ENCODE measurements at regions not wholly inside any gene's neighbourhood (a gene's known extent, or its start where the extent isn't known, plus 50 kb on each side); places are given as distances from the start of the nearest gene placed in this dataset.

DNA sequence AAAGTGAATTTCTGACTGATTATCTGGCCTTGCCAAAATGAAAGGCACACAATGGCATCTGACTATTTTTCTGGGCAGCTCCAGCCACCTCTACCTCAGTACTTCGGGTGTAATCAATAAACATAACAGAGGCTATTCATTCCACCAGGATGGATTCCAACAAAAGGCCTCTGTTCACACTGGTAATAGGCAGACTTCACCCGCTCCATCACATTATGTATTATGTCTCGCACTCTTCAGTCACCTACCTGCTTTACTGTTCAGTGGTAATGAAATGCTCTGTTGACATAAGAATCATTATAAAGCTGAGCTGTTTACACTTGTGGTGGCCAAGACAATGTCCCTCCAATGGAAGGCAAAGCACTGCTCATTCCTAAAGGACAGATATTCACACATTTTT, 1333.7 kb upstream of the WWC1 start:
- DNase-seq (ENCODE audit: low read depth) (no peak), FAIRE-seq (no peak)
- TF ChIP-seq, protein P1, sequence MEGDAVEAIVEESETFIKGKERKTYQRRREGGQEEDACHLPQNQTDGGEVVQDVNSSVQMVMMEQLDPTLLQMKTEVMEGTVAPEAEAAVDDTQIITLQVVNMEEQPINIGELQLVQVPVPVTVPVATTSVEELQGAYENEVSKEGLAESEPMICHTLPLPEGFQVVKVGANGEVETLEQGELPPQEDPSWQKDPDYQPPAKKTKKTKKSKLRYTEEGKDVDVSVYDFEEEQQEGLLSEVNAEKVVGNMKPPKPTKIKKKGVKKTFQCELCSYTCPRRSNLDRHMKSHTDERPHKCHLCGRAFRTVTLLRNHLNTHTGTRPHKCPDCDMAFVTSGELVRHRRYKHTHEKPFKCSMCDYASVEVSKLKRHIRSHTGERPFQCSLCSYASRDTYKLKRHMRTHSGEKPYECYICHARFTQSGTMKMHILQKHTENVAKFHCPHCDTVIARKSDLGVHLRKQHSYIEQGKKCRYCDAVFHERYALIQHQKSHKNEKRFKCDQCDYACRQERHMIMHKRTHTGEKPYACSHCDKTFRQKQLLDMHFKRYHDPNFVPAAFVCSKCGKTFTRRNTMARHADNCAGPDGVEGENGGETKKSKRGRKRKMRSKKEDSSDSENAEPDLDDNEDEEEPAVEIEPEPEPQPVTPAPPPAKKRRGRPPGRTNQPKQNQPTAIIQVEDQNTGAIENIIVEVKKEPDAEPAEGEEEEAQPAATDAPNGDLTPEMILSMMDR (IDR thresholded peaks at IDR 0.05; ENCODE audit: insufficient read depth, low read length, severe bottlenecking), result no peak

DNA sequence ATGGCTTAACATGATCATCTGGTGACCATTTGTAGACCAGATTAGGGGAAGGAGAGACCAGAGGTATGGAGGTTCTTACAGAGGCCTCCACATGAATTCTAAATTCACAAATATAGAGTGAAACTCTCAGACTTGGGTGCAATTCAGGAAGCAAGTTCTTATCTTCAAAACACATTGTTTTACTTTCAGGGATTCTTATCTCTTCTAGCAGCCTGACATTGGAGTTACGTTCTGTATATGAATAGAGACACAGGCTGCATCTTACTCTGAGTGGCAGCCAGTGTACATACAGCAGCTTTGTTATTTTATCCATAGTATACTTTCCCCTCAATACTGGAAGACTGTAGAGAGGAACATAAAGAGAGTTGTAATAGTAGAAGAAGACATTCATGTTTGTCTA, 1331.7 kb upstream of the WWC1 start:
- Histone ChIP-seq H3K4me3 (ENCODE audit: low read depth, low read length) (no peak overlapping the region), H3K27me3 (ENCODE audit: control insufficient read depth, insufficient read depth, low read length) (no peaks in the 10 kb centered on the region), H3K36me3 (ENCODE audit: control insufficient read depth, insufficient read depth, low read length) (no peaks in the 10 kb centered on the region)
- FAIRE-seq, result no peak
- TF ChIP-seq, protein P1 (IDR thresholded peaks at IDR 0.05; ENCODE audit: insufficient read depth, low read length, severe bottlenecking), result no peak
- DNase-seq (ENCODE audit: low read depth), result no peak

More for the DNA sequence above, 1333.7 kb upstream of the WWC1 start:
- no peaks in the 10 kb centered on the region for H3K36me3 ChIP-seq (ENCODE audit: control insufficient read depth, insufficient read depth, low read length)
- no peak overlapping the region for H3K4me3 ChIP-seq (ENCODE audit: low read depth, low read length)
- no peaks in the 10 kb centered on the region for H3K27me3 ChIP-seq (ENCODE audit: control insufficient read depth, insufficient read depth, low read length)

DNA sequence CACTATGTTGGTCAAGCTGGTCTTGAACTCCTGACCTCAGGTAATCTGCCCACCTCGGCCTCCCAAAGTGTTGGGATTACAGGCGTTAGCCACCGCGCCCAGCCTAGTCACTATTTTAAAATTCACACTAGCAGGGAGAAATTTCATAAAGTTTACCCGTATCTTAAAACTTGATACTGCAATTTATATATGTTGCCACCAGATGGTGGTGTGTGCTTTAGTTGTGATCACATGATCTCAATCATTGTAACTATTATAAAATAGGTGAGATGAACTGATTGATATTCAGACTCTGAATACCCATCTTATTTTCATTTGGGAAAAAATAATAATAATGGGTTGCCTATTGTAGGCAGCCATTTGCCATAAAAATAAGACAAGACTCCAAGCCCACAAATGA, 1330.4 kb upstream of the WWC1 start:
- FAIRE-seq (no peak), DNase-seq (ENCODE audit: low read depth) (no peak)
- no peaks in the 10 kb centered on the region for H3K36me3 ChIP-seq (ENCODE audit: control insufficient read depth, insufficient read depth, low read length)
- no peaks in the 10 kb centered on the region for H3K27me3 ChIP-seq (ENCODE audit: control insufficient read depth, insufficient read depth, low read length)
- TF ChIP-seq, protein P1 (IDR thresholded peaks at IDR 0.05; ENCODE audit: insufficient read depth, low read length, severe bottlenecking), result no peak
- no peak overlapping the region for H3K4me3 ChIP-seq (ENCODE audit: low read depth, low read length)

DNA sequence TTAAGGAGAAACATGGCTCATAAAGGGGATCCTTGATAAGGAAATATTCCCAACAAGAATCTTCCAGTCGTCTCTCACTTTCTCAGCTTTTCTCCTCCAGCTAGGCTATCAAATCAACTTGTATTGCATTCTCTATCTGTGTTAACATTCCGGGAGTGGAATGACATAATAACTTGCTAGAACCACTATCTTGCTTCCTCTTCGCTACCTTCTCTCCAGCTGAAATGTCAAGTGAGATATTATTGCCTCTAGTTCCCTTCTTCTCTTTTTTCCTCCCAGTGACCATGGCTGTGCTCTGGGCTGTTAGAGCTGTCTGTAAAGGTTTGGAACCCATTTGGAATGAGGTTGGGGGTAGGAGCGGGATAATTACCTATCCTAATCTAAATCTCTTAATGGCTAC, 1329.5 kb upstream of the WWC1 start:
- no peaks in the 10 kb centered on the region for H3K27me3 ChIP-seq (ENCODE audit: control insufficient read depth, insufficient read depth, low read length)
- FAIRE-seq (no peak), DNase-seq (ENCODE audit: low read depth) (no peak)
- H3K36me3 ChIP-seq (ENCODE audit: control insufficient read depth, insufficient read depth, low read length), result no peaks in the 10 kb centered on the region
- H3K4me3 ChIP-seq (ENCODE audit: low read depth, low read length), result no peak overlapping the region
- TF ChIP-seq, protein P1 (IDR thresholded peaks at IDR 0.05; ENCODE audit: insufficient read depth, low read length, severe bottlenecking), result no peak

DNA sequence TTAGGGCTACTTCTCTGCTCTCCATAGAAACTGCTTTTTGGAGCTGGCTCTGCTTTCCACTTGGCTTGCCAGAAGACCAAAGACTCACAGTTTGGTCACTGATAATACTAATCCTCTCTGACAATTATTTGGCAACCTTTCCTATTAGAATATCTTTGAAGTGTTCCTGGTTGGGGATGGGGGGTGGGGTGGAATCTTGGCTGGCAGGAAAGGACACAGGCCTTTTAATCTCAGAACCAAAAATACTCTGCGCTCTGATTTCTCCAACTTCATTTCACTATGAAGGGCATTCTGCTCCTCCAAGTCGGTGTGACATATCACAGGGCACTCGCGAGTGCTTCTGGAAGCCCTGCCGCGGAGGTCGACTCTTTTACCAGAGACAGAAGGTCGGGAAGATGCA, 1329.0 kb upstream of the WWC1 start:
- FAIRE-seq (no peak), DNase-seq (ENCODE audit: low read depth) (no peak)
- Histone ChIP-seq H3K36me3 (ENCODE audit: control insufficient read depth, insufficient read depth, low read length) (no peaks in the 10 kb centered on the region), H3K27me3 (ENCODE audit: control insufficient read depth, insufficient read depth, low read length) (no peaks in the 10 kb centered on the region), H3K4me3 (ENCODE audit: low read depth, low read length) (no peak overlapping the region)
- TF ChIP-seq, protein P1 (IDR thresholded peaks at IDR 0.05; ENCODE audit: insufficient read depth, low read length, severe bottlenecking), result no peak

DNA sequence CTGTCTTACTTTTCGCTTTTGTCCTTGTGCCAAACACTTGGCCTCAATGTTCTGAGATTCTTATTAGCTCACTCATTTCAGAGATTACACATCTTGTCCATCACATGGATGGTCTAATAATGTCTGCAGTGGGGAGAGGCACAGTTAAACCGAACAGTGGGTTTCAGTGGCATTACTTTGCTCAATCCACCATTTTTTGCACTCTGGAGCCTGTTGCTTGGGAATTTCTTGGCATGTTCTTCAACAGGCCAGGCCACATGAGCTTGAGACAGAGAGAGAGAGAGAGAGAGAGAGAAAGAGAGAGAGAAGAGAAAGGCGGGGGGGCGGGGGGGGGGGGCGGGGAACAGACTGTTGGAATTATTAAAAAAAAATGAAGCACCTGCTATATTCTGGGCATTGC, 1327.8 kb upstream of the WWC1 start:
- Histone ChIP-seq H3K4me3 (ENCODE audit: low read depth, low read length) (no peak overlapping the region), H3K36me3 (ENCODE audit: control insufficient read depth, insufficient read depth, low read length) (no peaks in the 10 kb centered on the region), H3K27me3 (ENCODE audit: control insufficient read depth, insufficient read depth, low read length) (no peaks in the 10 kb centered on the region)
- no peak for DNase-seq (ENCODE audit: low read depth)
- TF ChIP-seq, protein P1 (IDR thresholded peaks at IDR 0.05; ENCODE audit: insufficient read depth, low read length, severe bottlenecking), result no peak
- FAIRE-seq, result no peak

All from bronchial epithelial cell (primary cell).